HL-60/S4 treated with retinoic acid at 250 ng/mL for 4 days and 3 days (cell line): ENCODE measurements at regions not wholly inside any gene's neighbourhood (a gene's known extent, or its start where the extent isn't known, plus 50 kb on each side); places are given as distances from the start of the nearest gene placed in this dataset.
"Not testable (repeated sequence)": the region's sequence is repeated elsewhere in the genome, so short reads cannot be mapped to it uniquely, and the experiment has no call there.

Source experiments
- in situ Hi-C: fragments of 300-500 bp; cut with MboI; formaldehyde crosslinking; loops from 2 replicates; pipeline ENCODE4 v1.7.0; 2022; ENCODE audit warnings: low sequenced_read_pairs

DNA sequence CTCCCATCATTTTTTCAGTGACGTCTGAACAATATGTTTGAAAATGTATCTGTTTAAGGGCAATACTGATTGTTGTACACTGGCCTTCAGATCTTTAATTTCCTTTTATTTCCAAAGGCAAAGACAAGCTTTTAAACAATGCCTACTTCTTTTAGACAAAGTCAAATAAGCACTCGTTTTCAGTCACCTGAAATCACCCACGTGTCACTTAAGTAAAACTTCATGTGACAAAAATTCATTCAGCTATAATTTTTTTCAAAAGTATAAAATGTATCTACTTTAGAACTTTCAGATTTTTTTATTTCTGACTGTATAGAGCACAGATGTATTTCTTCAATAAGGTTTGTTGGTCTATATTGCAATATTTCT, 113.5 kb upstream of the BEND6 start:
- in situ Hi-C loops = no loop called here

- in situ Hi-C loops = no loop called here
These were observed 114.2 kb upstream of the BEND6 start for GRCh38 chr6:56840467-56841380.

DNA sequence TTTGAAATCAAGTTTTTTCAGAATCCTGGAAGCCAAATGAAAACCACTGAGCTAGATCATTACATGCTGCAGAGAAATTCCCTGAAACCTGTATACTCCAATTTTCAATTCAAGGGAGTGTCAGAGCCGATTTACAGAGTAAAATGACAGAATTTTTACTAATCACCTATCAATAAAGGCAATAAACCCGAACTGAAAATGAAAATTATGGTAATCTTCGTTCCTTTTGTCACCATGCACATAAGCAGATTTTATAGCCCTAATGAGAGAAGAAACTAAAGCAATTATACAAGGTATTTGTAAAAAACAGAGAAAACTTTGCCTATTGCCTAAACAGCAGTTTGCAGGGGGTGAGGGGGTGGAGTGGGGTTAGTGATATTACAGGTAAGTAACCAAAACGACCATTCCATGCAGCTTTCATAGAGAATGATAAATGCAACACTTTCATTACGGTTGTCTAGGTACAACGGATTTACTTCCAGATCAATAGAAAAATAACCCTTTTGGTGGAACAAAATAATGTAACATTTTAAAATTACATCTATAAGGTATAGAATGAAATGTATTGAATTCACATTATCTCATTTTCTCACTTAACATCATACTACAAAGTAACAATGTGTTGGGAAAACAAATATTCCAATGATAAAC, 115.2 kb upstream of the BEND6 start:
- in situ Hi-C loops = no loop called here

GRCh38 chr6:56838965-56839364, 115.9 kb upstream of the BEND6 start:
- in situ Hi-C loops = no loop called here

DNA sequence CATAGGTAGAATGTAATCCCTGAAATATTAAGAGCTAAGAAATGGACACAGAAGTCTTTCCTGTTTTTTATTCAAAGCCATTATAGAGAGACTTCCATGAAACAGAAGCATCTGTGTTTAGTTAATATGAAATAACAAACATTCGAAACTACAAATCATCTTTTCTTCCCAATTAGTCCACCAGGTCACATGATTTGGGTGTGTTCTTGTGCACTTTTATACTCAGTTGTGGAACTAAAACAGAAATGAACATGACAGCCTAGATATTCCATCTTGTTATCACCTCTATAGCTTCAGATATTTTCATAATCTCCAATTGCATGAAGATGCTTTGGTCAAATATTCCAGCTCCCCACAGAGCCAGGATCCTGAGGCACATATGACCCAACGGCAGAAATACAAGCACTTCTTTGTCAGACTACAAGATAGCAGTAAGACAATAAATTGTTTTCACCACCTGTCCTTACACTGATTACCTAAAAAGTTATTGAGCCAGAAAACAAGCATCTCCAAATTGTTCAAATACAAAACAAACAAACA, 116.8 kb upstream of the BEND6 start:
- in situ Hi-C loops = no loop called here

DNA sequence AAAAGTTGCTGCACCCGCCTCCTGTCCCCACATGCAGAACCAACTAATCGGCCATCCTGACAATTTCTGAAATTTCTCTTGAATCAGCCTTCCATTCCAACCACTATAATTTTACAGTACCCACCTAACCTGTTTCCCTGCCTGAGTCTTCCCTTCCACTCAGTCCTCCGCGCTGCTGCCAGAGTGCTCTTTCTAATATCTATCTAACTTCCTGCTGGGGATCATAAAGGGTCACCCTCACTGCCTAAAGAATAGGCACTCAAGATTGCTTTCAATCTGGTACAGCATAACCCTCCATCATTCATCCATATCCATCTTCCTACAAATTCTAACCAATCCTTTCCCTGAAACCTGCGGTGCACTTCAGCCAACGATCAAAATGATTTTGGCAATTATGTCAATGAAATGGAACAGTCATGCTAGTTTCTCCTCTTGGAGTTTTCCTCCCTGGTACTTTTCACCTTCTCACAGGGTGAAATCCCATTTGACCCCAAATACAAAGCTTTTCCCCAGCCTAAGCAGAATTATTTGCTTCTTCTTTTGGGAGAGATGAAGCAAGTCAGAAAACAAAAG, 117.5 kb upstream of the BEND6 start:
- in situ Hi-C loops = no loop called here

DNA sequence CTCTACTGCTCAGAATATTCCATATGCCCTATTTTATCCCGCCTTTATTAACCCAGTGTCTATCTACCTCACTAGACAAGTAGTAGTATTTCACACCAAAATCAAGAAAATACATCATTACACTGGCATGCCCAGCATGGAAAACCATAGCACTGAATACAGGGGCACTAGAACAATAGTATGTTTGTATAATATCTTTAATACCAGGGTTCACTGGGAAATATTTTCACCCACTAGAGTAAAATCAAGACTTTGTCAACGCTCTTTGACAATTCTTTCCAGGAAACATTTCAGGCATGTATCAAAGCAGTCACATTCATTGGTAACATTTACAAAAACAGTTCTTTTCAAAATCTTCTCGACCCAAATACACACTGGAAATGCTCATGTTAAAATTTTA, 119.3 kb upstream of the BEND6 start:
- in situ Hi-C loops = no loop called here

GRCh38 chr6:56833873-56834272, 121.0 kb upstream of the BEND6 start:
- in situ Hi-C loops = no loop called here

DNA sequence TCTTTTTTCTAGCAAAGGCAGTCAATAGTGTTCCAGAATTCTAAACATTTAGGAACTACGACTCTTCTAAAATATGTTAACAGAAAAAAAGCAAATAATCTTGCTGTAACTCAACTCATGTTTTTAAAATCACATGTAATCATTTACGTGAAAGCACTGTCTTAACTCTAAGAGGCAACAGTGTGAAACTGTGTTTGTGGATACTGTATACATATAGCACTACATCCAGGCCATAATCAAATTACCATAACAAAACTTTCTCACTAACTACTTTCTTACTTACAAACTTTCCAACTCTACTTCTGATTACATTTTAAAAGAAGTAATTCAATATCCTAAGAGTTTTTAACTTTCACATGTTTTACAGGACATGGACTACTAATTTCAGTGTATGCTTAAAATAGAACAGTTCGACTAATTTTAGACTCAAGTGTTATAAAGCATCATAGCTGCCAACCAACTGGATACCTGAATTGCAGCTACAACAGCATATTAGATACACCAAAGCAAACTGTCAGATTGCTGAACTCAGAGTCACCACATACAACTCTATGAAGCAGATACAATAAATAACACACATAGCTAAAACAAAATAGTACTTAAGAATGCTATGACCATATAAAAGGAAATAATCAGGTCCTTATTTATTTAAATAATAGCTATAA, 121.6 kb upstream of the BEND6 start:
- in situ Hi-C loops = no loop called here

DNA sequence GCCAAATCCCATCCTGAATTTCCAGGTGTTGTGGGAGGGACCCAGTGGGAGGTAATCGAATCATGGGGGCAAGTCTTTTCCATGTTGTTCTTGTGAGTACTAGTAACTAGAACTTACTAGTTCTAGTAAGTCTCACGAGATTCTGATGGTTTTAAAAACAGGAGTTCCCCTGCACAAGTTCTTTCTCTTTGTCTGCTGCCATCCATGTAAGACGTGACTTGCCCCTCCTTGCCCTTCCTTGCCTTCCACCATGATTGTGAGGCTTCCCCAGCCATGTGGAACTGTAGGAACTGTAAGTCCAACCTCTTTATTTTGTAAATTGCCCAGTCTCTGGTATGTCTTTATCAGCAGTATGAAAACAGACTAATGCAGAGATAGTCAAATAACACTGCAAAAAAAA, 122.7 kb upstream of the BEND6 start:
- in situ Hi-C loops = no loop called here

GRCh38 chr6:56831334-56831733, 123.6 kb upstream of the BEND6 start:
- in situ Hi-C loops = no loop called here

- in situ Hi-C loops = no loop called here
These were observed 126.8 kb upstream of the BEND6 start for GRCh38 chr6:56827908-56828649.

DNA sequence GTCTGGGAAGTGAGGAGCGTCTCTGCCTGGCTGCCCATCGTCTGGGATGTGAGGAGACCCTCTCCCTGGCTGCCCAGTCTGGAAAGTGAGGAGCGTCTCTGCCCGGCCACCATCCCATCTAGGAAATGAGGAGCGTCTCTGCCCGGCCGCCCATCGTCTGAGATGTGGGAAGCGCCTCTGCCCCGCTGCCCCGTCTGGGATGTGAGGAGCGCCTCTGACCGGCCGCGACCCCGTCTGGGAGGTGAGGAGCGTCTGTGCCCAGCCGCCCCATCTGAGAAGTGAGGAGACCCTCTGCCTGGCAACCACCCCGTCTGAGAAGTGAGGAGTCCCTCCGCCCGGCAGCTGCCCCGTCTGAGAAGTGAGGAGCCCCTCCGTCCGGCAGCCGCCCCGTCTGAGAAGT, 130.5 kb upstream of the BEND6 start:
- in situ Hi-C loops = not testable (repeated sequence)

GRCh38 chr6:56821005-56821432, 133.9 kb upstream of the BEND6 start:
- in situ Hi-C loops = no loop called here

GRCh38 chr6:56820060-56820459, 134.8 kb upstream of the BEND6 start:
- in situ Hi-C loops = no loop called here

- in situ Hi-C loops = no loop called here
These were observed 135.3 kb upstream of the BEND6 start for GRCh38 chr6:56819604-56820003.

DNA sequence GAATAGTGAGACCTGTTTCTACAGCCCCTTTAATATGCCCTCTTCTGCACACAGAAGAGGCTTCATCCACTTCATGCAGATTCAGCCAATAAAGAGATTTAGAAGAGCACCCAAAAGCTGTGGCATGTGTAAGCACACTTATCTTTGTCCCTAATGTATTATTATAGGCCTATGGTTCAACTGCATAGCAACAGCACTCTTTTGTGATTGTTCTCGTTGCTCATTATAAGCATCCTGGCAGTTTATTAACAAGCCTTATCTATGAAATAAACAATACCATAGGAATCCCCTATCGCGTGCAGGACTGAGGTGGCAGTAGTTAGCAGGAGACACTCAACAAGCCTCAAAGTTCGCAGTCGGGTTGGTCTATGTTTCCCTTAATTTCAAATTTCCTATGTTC, 138.5 kb upstream of the BEND6 start:
- in situ Hi-C loops = no loop called here

- in situ Hi-C loops = no loop called here
These were observed 139.5 kb upstream of the BEND6 start for GRCh38 chr6:56815436-56815835.

GRCh38 chr6:56814802-56815201, 140.1 kb upstream of the BEND6 start:
- in situ Hi-C loops = no loop called here

DNA sequence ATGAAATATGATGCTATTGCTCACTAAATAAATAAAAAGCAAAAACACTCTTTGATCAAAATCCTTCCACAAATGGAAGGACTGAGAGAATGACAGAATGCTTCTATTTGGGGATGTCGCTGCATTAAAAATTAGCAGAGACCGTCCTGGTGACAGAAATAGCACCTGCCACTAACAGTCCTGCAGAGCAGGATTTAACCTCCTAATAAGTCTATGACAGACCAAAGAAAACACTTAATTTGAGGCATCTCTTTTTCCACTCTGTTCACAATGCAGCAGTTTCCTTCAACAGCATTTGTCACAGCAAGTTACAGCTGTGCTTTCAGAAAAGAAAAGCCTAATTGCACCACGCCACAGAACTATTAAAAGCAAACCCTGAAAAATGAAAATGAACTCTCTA, 140.6 kb upstream of the BEND6 start:
- in situ Hi-C loops = no loop called here

DNA sequence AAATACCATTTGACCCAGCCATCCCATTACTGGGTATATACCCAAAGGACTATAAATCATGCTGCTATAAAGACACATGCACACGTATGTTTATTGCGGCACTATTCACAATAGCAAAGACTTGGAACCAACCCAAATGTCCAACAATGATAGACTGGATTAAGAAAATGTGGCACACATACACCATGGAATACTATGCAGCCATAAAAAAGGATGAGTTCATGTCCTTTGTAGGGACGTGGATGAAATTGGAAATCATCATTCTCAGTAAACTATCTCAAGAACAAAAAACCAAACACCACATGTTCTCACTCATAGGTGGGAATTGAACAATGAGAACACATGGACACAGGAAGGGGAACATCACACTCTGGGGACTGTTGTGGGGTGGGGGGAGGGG, 142.1 kb upstream of the BEND6 start:
- in situ Hi-C loops = not testable (repeated sequence)
